ENCODE measurements at regions not wholly inside any gene's neighbourhood (a gene's known extent, or its start where the extent isn't known, plus 50 kb on each side); places are given as distances from the start of the nearest gene placed in this dataset.

DNA sequence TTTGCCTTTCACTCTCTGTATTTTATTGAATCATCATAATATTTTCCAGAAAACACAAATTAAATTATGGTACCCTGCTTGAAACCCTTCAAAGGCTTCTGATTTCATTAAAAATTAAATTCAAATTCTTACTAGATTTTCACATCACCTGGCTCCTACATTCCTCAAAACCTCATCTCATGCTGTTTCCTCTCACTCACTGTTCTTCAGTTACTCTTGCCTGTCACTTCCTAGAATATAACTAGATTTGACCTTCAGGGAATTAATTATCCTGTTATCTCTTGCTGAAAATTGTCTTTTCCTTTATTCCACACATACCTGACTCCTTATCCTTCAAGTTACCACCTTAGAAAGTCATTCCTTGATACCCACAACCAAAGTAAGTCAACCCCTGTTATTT, 2294.7 kb downstream of the PCDH9 start:
- H3K4me1 ChIP-seq (ENCODE audit: low read length): no peaks in the 10 kb centered on the region
- TF ChIP-seq EZH2phosphoT487 (IDR thresholded peaks at IDR 0.05; ENCODE audit: low read length): no peak
- TF ChIP-seq, protein P1, sequence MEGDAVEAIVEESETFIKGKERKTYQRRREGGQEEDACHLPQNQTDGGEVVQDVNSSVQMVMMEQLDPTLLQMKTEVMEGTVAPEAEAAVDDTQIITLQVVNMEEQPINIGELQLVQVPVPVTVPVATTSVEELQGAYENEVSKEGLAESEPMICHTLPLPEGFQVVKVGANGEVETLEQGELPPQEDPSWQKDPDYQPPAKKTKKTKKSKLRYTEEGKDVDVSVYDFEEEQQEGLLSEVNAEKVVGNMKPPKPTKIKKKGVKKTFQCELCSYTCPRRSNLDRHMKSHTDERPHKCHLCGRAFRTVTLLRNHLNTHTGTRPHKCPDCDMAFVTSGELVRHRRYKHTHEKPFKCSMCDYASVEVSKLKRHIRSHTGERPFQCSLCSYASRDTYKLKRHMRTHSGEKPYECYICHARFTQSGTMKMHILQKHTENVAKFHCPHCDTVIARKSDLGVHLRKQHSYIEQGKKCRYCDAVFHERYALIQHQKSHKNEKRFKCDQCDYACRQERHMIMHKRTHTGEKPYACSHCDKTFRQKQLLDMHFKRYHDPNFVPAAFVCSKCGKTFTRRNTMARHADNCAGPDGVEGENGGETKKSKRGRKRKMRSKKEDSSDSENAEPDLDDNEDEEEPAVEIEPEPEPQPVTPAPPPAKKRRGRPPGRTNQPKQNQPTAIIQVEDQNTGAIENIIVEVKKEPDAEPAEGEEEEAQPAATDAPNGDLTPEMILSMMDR (IDR thresholded peaks at IDR 0.05; ENCODE audit: low read length): no peak
- TF ChIP-seq EZH2 (optimal IDR thresholded peaks at IDR 0.05; ENCODE audit: low read depth, low read length): no peak
- no peaks in the 10 kb centered on the region for H3F3A ChIP-seq (ENCODE audit: insufficient read depth, low read length)
- H3K9me2 ChIP-seq (replicated peaks; ENCODE audit: insufficient read depth, low read length): no peaks in the 10 kb centered on the region
- H3K27me3 ChIP-seq (replicated peaks; ENCODE audit: insufficient read depth, low read length): no peaks in the 10 kb centered on the region
- no peak overlapping the region for H3K4me3 ChIP-seq (ENCODE audit: low read length)
- no peaks in the 10 kb centered on the region for H3K79me2 ChIP-seq (ENCODE audit: low read length)
- H4K20me1 ChIP-seq (ENCODE audit: insufficient read depth, low read length): no peaks in the 10 kb centered on the region
- no peak overlapping the region for H3K27ac ChIP-seq (ENCODE audit: low read length)
- H3K9me3 ChIP-seq (replicated peaks; ENCODE audit: insufficient read depth, low read length): no peaks in the 10 kb centered on the region
- no peak overlapping the region for H3K9ac ChIP-seq (ENCODE audit: low read length)
- no peak overlapping the region for H2AFZ ChIP-seq (ENCODE audit: low read length)
- no peak overlapping the region for H3K4me2 ChIP-seq (ENCODE audit: low read depth, low read length)
- H3K36me3 ChIP-seq (replicated peaks; ENCODE audit: insufficient read depth, low read length): no peaks in the 10 kb centered on the region
- DNase-seq: no peak

DNA sequence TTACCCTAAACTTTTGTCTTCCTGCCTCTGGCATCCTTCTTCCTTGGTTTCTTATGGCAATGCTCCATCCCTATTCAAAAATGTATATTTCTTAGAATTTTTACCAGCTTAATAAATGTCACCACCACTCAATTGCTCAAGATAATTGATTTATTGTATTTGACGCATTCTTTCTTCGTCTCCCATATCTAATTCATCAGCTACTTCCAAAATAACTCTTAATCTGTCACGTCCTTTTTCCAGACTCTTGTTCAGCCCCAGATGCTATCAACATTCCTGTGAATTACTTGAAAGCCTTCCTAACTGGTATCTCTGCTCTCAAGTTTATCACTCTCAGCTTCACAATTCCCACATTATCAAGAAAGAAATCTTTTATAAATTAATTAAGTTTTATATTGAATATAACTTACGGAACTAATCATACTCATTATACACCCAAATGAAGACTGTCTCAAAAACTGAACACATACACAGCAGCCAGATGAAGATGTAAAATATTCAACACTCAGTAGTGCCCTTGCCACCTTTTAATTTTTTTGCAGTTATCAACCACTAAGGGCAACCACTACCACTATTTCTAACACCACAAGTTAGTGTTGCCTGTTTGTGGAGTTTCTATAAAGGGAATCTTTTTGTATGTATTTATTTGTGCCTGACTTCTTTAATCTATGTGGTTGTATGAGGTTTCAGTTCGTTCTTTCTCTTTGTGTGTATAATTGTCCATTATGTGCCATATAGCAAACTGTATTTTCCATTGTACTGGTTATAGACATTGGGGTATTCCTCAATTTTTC, 2295.4 kb downstream of the PCDH9 start:
- H3K4me2 ChIP-seq (ENCODE audit: low read depth, low read length): no peak overlapping the region

DNA sequence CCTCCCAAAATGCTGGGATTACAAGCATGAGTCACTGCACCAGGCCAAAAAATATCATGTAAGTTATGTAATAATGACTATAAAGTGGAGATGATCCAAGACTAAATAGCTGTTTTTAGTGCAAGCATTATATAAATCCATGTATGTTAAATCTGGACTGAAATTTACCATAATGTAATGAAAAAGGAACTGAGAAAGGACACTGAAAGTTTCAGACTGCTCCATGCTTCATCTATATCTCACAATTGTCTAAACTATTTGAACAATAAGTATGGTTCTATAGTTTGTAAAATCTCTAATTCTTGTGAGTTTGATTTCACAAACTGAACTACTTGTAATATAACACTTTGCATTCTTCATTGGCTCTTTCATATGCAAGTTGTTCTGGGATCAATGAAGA, 2299.5 kb downstream of the PCDH9 start:
- no peak overlapping the region for H3K4me2 ChIP-seq (ENCODE audit: low read depth, low read length)
- no peaks in the 10 kb centered on the region for H3K79me2 ChIP-seq (ENCODE audit: low read length)
- no peak for DNase-seq
- no peak overlapping the region for H3K9ac ChIP-seq (ENCODE audit: low read length)
- no peaks in the 10 kb centered on the region for H3F3A ChIP-seq (ENCODE audit: insufficient read depth, low read length)
- H4K20me1 ChIP-seq (ENCODE audit: insufficient read depth, low read length): no peaks in the 10 kb centered on the region
- no peaks in the 10 kb centered on the region for H3K27me3 ChIP-seq (replicated peaks; ENCODE audit: insufficient read depth, low read length)
- no peak overlapping the region for H3K27ac ChIP-seq (ENCODE audit: low read length)
- no peaks in the 10 kb centered on the region for H3K9me2 ChIP-seq (replicated peaks; ENCODE audit: insufficient read depth, low read length)
- no peaks in the 10 kb centered on the region for H3K9me3 ChIP-seq (replicated peaks; ENCODE audit: insufficient read depth, low read length)
- H3K4me1 ChIP-seq (ENCODE audit: low read length): no peaks in the 10 kb centered on the region
- no peak for TF ChIP-seq EZH2phosphoT487 (IDR thresholded peaks at IDR 0.05; ENCODE audit: low read length)
- TF ChIP-seq, protein P1 (IDR thresholded peaks at IDR 0.05; ENCODE audit: low read length): no peak
- no peak for TF ChIP-seq EZH2 (optimal IDR thresholded peaks at IDR 0.05; ENCODE audit: low read depth, low read length)
- no peak overlapping the region for H3K4me3 ChIP-seq (ENCODE audit: low read length)
- no peaks in the 10 kb centered on the region for H3K36me3 ChIP-seq (replicated peaks; ENCODE audit: insufficient read depth, low read length)
- H2AFZ ChIP-seq (ENCODE audit: low read length): no peak overlapping the region

More for the DNA sequence above, 2295.4 kb downstream of the PCDH9 start:
- no peak overlapping the region for H2AFZ ChIP-seq (ENCODE audit: low read length)
- no peaks in the 10 kb centered on the region for H3K9me2 ChIP-seq (replicated peaks; ENCODE audit: insufficient read depth, low read length)
- H3K27ac ChIP-seq (ENCODE audit: low read length): no peak overlapping the region
- no peaks in the 10 kb centered on the region for H3K79me2 ChIP-seq (ENCODE audit: low read length)
- no peak overlapping the region for H3K9ac ChIP-seq (ENCODE audit: low read length)
- TF ChIP-seq EZH2 (optimal IDR thresholded peaks at IDR 0.05; ENCODE audit: low read depth, low read length) (no peak), EZH2phosphoT487 (IDR thresholded peaks at IDR 0.05; ENCODE audit: low read length) (no peak)
- no peaks in the 10 kb centered on the region for H3K9me3 ChIP-seq (replicated peaks; ENCODE audit: insufficient read depth, low read length)
- H3F3A ChIP-seq (ENCODE audit: insufficient read depth, low read length): no peaks in the 10 kb centered on the region
- H4K20me1 ChIP-seq (ENCODE audit: insufficient read depth, low read length): no peaks in the 10 kb centered on the region
- H3K4me1 ChIP-seq (ENCODE audit: low read length): no peaks in the 10 kb centered on the region
- H3K36me3 ChIP-seq (replicated peaks; ENCODE audit: insufficient read depth, low read length): no peaks in the 10 kb centered on the region
- H3K4me3 ChIP-seq (ENCODE audit: low read length): no peak overlapping the region
- H3K27me3 ChIP-seq (replicated peaks; ENCODE audit: insufficient read depth, low read length): no peaks in the 10 kb centered on the region
- DNase-seq: no peak

All from MM.1S (cell line).